Sciatic nerve (tissue), 2 donors: ENCODE measurements at regions not wholly inside any gene's neighbourhood (a gene's known extent, or its start where the extent isn't known, plus 50 kb on each side); places are given as distances from the start of the nearest gene placed in this dataset.

Source experiments
- ATAC-seq: fragments of 200-7000 bp; cut with Tn5 transposase; one replicate; pipeline ENCODE4 v1.9.1; 2020; ENCODE audit warnings: mild to moderate bottlenecking, moderate library complexity
- DNase-seq: peaks from one replicate; pipeline ENCODE4 v3.0.0-alpha.2; 2020; ENCODE audit warnings: low spot score
- intact Hi-C: fragments of 100-400 bp; cut with DNase I; formaldehyde crosslinking; loops from one replicate; pipeline ENCODE4 v1.14.2; 2022
- donor health status: DM: no; HTN: no; CAD: no.
- donor health status: DM: no; HTN: no; CAD: no.

DNA sequence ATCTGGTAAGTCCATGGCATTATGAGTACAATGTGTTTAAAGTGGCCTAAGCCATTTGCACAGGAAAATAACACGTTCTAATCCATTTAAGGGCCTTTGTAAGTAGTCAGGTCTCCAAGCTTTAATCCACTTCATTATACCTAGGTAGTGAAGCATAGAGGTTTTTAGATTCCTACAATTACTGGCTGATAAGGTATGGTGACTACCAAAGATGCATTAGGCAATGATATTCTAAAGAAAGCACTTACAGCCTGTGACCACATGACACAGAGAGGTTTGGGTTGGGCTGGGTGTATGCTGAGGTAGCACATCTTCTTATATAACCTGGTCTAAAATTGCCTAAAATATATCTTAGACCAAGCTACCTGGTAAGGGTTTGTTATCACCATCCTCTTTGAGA is 504.4 kb downstream of the TFAP2B start:
- ATAC-seq (no peak), DNase-seq (no peak)
- intact Hi-C loops, result no loop called here

DNA sequence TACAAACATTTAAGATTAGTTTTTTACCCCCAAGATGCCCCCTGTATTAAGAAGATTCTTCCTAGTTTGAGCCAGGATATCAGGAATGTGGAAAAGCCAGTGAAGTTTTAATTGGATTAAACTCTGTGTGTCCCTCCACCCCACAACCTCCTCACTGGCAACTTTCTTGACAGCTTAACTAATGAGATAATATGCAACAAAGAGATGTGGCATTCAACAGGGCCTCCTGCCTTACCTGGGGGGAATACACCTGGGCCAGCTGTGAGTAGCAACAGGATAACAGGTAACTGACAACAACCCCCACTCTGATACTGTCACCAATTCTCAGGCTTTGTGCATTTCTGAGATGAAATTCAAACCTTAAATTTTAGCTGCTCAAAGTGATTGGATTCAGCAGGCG is 512.3 kb downstream of the TFAP2B start:
- DNase-seq (no peak), ATAC-seq (no peak)
- intact Hi-C loops, result no loop called here

DNA sequence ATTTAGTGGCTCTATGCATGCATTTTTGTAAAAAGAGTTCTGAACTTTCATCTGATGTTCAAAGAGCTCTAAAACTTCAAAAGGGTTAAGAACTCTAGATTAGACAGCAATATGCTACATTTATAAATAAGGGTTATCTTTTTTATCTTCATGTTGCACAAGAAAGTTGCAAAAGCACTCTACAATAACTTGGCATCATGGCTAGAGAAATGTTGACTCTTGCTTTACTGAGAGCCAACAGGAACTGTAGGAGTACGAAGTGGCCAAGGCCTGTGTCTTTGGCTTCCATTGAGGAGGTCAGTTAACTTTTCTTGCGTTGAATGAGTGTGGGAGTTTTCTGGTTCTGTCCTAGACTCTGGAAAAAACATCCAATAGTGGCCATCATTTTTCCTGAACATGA is 516.9 kb downstream of the TFAP2B start:
- intact Hi-C loops, result no loop called here
- ATAC-seq (no peak), DNase-seq (no peak)

DNA sequence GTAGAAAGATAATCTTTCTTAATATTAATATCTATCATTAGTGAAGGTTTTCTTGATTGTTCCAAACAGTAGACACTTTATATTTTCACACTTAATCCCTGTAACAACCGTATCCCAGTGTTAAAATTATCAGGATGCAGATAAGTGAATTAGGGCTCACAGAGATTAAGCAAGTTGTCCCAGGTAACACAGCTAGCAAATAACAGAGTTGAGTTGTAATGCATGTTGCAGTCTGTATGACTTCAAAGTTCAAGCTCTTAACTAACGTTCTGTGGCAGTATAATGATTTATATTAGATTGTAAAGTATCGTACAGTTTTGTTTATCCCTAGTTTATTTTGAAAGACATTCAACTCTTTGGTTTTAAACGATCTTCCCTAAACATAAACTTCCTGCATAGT is 517.5 kb downstream of the TFAP2B start:
- DNase-seq, result no peak
- intact Hi-C loops, result no loop called here
- ATAC-seq, result no peak

DNA sequence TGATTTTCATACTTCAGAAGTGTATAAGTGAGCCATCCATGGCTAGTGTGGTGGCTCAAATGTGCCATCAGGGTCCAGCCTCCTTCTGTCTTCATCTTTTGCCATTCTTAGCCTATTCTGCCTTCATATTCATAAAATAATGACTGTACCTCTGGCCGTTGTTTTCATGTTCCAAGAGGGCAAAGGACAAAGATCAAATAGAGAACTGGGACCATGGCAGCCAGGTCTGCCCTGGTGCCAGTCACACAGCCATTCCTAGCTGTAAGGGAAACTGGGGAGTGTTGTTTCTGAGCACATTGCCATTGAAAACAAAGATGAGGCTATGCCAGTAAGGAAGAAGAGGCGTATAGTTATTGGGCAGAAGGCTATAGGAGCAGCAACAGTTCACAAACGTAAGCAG is 518.6 kb downstream of the TFAP2B start:
- intact Hi-C loops, result no loop called here
- ATAC-seq, result no peak

DNA sequence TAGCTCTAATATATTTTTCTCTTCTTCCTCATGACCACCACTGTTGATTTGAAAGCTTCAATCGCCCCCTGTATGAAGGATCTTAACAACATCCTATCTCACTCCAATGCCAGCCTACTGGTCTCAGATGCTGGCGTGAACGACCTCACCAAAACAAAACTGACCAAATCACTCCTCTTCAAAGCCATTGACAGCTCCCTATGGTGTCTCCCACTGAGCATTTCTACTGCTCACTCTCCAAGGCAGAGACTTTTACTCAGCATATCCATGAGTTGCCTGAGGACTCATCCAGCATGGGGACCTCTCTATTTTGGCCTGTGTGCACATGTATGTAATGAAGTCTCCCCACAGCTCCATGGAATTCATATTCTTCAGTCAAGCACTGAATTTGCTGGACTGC is 520.4 kb downstream of the TFAP2B start:
- intact Hi-C loops, result no loop called here
- DNase-seq (no peak), ATAC-seq (no peak)

More for the DNA sequence above, 518.6 kb downstream of the TFAP2B start:
- no peak for DNase-seq

DNA sequence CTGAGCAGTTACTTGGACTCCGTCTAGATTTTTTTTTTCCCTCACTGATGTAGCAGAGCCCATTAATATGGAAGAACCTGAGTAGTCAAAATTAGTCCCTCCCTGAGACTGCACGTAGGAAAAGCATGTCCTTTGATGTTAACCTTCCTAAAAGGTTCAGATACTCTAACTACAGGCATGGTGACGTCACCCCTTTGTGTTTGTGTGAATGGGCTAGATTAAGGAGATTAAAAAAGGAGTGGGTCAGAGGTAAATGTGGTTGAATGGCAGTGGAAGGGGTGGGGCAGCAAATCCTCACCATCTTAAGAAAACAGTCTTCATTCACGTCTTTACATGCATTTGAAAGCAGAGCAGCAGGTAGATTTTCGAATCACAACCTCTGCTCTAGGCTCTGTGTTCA is 521.1 kb downstream of the TFAP2B start:
- ATAC-seq (no peak), DNase-seq (no peak)
- intact Hi-C loops, result no loop called here

DNA sequence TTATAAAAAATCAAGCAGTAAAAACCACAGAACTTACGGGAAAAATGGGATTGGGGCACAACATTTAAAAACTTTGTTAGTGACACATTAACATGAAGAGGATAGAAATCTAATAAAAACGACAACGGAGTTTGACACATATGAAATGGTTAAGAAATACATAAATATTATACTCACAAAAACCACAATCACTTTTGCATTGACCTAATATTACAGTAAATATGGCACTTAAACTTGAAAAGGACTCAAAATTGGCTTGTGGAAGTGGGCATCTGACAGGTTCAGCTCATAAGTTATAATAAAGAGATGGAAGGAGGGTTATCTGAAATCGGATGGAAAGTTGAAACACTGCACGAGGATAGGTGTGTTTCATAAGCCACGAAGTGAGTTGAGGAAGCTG is 523.7 kb downstream of the TFAP2B start:
- intact Hi-C loops, result no loop called here
- ATAC-seq (no peak), DNase-seq (no peak)

DNA sequence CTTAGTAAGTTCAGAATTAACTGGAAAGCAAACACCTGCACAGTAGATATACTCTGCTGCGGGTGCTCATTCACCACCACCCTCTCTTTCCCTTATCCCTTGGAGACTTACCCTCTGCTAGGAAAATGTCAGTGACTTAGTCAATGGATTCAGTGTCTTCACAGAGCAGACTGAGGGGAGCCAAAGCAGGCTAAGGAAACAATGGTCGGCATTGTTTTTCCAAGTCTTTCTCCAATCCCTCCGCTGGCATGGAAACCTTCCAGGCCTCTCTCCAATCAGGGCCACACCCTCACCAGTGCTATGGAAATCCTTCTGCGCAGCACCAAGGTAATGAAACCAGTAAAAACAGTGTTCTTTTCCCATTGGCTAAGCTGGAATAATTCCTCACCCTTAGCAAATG is 531.2 kb downstream of the TFAP2B start:
- intact Hi-C loops, result no loop called here
- no peak for ATAC-seq

DNA sequence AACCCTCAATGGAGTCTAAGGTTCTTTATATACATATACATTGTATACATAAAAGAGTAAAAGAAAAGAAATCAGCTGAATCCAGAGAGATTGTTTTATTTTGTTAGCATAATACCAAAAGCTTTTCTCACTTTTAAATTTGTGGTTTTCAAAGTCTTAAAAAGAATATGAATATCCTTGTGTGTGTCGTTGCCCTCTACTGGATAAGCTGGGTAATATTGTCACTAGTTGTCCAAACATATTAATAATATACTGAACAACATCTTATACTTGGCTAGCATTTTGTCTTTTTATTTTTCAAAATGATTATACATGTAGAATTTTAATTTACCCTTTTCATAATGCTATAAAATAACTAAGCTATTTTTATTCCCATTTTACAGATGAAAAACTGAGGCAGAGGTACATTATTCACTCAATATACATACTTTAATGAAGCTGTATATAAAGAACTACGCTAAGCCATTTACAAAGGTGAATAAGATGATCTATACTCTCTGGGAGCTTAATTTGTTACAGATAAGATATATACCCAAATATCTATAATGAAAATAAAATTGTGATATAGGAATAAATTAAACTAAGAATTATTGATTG is 531.7 kb downstream of the TFAP2B start:
- intact Hi-C loops, result no loop called here
- no peak for ATAC-seq
- DNase-seq, result no peak

More for the DNA sequence above, 531.2 kb downstream of the TFAP2B start:
- DNase-seq, result no peak

DNA sequence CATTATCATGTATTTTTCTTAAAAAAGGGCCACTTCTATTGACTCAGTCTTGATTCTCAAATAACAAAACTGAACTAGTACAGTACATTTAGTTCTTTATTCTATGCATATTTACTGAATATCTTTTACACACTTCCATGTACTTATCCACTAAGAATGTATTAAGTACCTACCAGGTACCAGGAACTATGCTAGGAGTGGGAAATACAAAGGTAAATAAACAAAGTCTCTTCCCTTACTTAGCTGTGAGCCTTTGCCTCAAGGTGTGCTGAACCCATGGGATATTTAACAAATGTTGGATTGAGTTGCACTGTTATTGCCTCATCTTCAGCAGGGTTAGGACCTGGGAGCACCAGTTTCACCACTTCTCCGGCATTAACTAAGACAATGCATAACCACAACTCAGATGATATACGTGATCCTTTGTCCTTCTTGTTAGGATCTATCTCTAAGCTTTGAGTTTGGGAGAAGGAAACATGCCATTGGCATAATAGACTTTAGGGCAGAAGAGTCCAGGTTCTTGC is 533.9 kb downstream of the TFAP2B start:
- intact Hi-C loops, result no loop called here
- DNase-seq (no peak), ATAC-seq (no peak)

DNA sequence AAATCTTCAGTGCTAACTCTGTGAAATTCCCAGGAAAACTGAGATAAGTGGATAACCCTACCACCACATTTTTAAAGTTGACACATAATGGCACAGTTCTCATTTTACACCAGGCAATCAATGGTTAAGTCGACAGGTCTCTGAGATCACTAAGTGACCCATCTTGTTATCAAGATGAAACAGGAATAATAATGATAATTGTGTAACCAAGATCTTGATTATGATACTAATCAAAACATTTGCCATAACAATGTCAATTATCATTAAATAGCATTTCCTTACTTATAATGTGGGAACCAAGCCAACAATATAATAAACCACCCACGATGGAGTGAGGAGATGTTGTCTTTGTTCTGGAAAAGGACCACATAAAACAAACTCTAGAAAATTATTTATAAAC is 541.6 kb downstream of the TFAP2B start:
- intact Hi-C loops, result no loop called here
- no peak for DNase-seq
- no peak for ATAC-seq

DNA sequence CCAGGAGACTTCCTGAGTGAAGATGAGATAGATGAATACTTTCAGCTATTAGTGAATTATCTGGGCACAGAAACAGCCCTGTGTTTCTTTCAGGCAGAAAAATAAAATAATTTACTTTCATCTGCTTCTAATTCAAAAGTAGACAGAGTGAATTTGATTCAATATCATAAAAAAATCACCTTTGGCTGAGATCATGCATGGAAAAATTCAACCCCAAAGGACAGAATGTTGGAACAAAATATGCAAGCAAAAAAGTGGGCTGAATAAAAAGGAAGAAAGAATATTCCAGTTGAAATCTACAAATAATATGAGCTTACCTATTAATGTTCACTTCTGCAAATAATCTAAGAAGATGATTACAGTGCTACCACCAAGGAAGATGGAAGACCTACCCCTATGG is 546.9 kb downstream of the TFAP2B start:
- ATAC-seq (no peak), DNase-seq (no peak)
- intact Hi-C loops, result no loop called here

DNA sequence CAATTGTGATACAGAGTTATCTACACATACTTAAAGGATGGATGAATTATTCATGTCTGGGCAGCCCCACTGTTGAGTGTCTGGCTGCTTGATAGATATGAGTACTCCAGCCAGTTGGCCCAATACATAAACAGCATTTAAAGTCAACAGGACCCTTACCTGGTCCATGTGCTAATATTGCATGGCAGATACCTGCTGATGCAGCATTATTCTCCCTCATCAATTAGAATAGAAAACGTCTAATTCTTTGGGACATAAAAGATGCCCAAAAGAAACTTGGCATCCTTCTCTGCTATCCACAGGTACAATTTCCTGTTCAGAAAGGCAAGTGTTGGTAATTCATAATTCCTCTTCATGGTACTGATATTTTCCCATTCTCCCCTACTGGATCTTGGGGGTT is 550.8 kb downstream of the TFAP2B start:
- intact Hi-C loops, result no loop called here
- no peak for DNase-seq
- ATAC-seq, result no peak

DNA sequence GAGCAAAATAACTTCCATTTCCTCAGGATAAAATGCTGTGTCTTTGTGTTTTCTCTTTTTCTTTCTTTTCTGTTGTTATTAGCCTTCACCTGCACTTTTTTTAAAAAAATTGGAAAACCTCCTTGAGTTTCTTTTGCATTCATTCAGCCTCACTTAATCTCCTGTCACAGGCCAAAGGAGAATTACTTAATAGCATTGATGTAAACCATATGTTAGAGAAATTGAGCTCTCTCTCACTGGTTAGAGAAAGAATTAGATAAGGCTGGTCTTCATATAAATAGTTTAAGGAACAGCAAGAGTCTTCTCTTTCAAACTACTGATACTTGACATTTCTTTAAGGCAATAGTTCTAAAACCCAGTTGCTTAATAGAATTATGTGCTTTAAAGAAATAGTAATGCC is 564.2 kb downstream of the TFAP2B start:
- intact Hi-C loops, result no loop called here
- ATAC-seq, result no peak
- DNase-seq, result no peak

DNA sequence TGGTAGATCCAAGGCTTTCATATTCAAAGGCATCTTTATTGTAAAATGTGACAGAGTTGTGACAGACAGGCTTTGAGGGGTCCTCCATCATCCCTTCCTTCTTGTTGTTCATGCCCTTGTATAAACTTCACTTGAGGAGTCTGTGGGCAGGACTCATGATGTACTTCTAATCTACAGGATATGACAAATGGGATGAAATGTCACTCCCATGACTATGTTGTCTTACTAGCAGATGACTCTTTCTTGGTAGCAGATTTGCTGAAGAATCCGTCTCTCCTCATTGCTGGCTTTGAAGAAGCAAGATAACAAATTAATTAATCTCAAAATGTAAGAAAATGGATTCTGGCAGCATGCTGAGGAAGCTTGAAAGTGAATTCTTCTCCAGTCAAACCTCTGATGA is 566.1 kb downstream of the TFAP2B start:
- ATAC-seq (no peak), DNase-seq (no peak)
- intact Hi-C loops, result loop anchor here (5.0 kb wide), 1 partner anchor 838 kb away; no protein-coding TSS in a partner anchor

DNA sequence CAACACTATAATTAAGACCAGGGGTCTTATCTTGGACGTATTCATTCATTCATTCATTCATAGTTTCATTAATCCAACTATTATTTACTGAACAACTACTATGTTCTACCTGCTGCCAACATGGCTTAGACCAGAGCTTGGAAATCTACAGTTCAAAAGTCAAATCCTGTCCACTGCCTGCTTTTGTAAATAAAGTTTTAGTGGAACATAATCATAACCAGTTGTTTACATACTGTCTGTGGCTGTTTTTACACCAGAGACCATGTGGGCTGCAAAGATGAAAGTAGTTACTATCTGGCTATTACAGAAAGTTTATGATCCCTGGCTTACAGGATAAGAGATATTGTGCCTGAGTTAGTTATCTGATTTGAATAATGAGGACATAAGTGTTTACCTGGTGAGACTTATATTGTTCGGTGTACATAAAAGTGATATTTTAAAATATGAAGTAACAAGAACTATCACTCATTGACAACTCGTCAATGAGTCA is 567.7 kb downstream of the TFAP2B start:
- DNase-seq (no peak), ATAC-seq (no peak)
- intact Hi-C loops, result loop anchor here (5.0 kb wide), 1 partner anchor 836 kb away; no protein-coding TSS in a partner anchor

DNA sequence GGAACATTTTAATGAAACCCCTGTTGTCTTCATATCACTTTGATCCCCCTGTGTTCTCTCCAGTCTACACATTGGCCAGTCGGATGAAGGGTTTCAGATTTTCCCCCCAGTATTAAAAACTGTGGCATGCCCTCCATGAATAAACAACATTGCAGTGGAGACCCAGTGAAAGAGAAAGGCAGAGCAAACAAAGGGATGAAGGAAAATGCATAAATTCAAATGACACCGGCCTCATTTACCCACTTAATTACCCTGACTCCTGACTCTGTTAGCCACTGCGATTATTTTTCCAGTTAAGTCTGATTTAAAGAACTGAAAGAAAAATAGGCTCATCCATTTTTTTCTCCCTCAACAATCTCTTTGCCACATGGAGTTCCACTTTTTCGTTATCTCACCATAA is 569.2 kb downstream of the TFAP2B start:
- DNase-seq (no peak), ATAC-seq (no peak)
- intact Hi-C loops, result loop anchor here (5.0 kb wide), 1 partner anchor 834 kb away; no protein-coding TSS in a partner anchor

DNA sequence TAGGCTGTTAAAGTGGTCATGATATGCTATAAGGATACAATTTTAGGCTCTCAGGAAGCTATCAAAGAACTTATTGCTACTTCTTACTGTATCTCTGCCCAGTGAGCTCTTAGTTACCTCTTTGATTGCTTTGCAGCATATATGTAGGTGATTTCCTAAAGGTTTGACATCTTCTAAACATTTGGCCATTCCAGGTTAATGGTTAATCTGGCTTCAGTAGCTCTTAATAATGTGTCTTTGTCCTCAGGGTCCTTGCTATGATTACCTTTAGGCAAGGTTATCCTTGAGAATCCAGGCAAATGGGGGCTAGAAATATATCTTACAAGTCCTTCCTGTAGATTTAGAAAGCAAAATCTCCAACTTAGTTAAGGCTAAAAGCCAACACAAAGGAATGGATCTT is 575.4 kb downstream of the TFAP2B start:
- DNase-seq, result no peak
- intact Hi-C loops, result no loop called here
- no peak for ATAC-seq

DNA sequence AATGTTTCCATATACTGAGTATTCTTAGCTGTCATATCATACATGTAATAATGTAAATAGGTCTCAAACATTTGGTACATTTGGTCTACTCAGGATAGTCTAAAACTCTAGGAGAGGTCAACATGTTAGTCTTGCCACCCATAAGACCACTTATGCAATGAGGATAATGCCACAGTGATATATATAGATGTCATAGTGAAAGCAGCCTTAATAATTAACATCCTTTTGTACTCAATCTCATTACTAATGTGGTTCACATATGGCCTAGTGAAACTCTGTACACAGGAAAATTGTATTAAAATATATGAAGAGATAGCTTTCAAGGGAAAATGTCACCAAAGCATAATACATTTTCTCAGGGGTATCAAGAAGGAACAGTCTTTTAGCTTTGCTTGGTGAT is 577.9 kb downstream of the TFAP2B start:
- intact Hi-C loops, result no loop called here
- DNase-seq (no peak), ATAC-seq (no peak)

DNA sequence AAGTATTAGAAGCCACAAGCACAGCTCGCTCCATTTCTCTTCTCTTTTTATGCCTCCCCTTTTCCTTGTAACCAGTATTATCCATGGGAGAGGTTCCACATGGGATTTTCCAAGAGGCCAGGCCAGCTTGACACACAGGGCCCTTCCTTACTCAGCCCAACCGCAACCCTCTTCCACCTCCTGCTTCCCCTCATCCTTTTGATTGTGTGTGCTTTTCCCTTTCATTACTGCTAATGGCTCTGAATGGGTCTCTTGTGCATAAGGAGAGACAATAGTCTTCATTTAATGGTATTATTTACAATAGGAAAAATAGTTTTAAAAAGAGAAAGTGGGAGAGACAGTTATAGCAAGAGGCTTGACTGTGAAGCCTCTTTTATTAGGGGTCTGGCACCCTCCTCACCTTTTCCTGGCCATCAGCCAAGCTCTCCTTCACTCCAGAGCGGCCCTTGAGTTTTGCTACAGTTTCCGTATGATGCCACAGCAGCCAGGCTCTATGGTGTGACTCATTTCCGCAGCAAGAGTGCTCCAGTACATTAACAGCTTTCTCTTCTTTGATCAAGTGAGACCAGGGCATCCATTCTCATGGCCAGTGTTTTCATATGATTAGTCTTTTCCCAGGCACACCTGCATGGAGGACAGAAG is 579.5 kb downstream of the TFAP2B start:
- intact Hi-C loops, result no loop called here
- DNase-seq (no peak), ATAC-seq (no peak)
